ENCODE measurements at regions not wholly inside any gene's neighbourhood (a gene's known extent, or its start where the extent isn't known, plus 50 kb on each side); places are given as distances from the start of the nearest gene placed in this dataset.

GRCh38 chr14:60349663-60350365, 100.8 kb downstream of the PPM1A start:
- no peak for TF ChIP-seq GATA2 (IDR thresholded peaks at IDR 0.05; ENCODE audit: low read depth, low read length)
- TF ChIP-seq GATA3 (IDR thresholded peaks at IDR 0.05; ENCODE audit: low read depth, low read length), result no peak

- TF ChIP-seq GATA2 (IDR thresholded peaks at IDR 0.05; ENCODE audit: low read depth, low read length) (no peak), GATA3 (IDR thresholded peaks at IDR 0.05; ENCODE audit: low read depth, low read length) (no peak)
Observed at GRCh38 chr14:60350366-60350720, 101.3 kb downstream of the PPM1A start.

- no peak for TF ChIP-seq GATA2 (IDR thresholded peaks at IDR 0.05; ENCODE audit: low read depth, low read length)
- no peak for TF ChIP-seq GATA3 (IDR thresholded peaks at IDR 0.05; ENCODE audit: low read depth, low read length)
Observed at GRCh38 chr14:60353420-60353819, 104.4 kb downstream of the PPM1A start.

GRCh38 chr14:60355768-60356167, 106.7 kb downstream of the PPM1A start:
- TF ChIP-seq GATA3 (IDR thresholded peaks at IDR 0.05; ENCODE audit: low read depth, low read length), result peak; percentile 86
- peak; percentile 63; the same call in 1 of the 2 replicates for TF ChIP-seq GATA2 (IDR thresholded peaks at IDR 0.05; ENCODE audit: low read depth, low read length)

GRCh38 chr14:60356386-60356785, 107.4 kb downstream of the PPM1A start:
- TF ChIP-seq GATA3 (IDR thresholded peaks at IDR 0.05; ENCODE audit: low read depth, low read length) (no peak), GATA2 (IDR thresholded peaks at IDR 0.05; ENCODE audit: low read depth, low read length) (peak; percentile 46)

- peak; percentile 84 for TF ChIP-seq GATA2 (IDR thresholded peaks at IDR 0.05; ENCODE audit: low read depth, low read length)
- TF ChIP-seq GATA3 (IDR thresholded peaks at IDR 0.05; ENCODE audit: low read depth, low read length), result peak; percentile 89
Observed at GRCh38 chr14:60356906-60357550, 108.0 kb downstream of the PPM1A start.

GRCh38 chr14:60357551-60358149, 108.6 kb downstream of the PPM1A start:
- no peak for TF ChIP-seq GATA2 (IDR thresholded peaks at IDR 0.05; ENCODE audit: low read depth, low read length)
- no peak for TF ChIP-seq GATA3 (IDR thresholded peaks at IDR 0.05; ENCODE audit: low read depth, low read length)

- TF ChIP-seq GATA2 (IDR thresholded peaks at IDR 0.05; ENCODE audit: low read depth, low read length) (no peak), GATA3 (IDR thresholded peaks at IDR 0.05; ENCODE audit: low read depth, low read length) (no peak)
Observed at GRCh38 chr14:60363275-60363674, 114.3 kb downstream of the PPM1A start.

GRCh38 chr14:60363687-60364086, 114.7 kb downstream of the PPM1A start:
- TF ChIP-seq GATA3 (IDR thresholded peaks at IDR 0.05; ENCODE audit: low read depth, low read length) (no peak), GATA2 (IDR thresholded peaks at IDR 0.05; ENCODE audit: low read depth, low read length) (no peak)

- TF ChIP-seq GATA2 (IDR thresholded peaks at IDR 0.05; ENCODE audit: low read depth, low read length) (no peak), GATA3 (IDR thresholded peaks at IDR 0.05; ENCODE audit: low read depth, low read length) (no peak)
Observed at GRCh38 chr14:60381909-60382308, 104.0 kb downstream of the C14orf39 start.

All from SH-SY5Y (cell line).